DOHH2 (cell line): ENCODE measurements at regions not wholly inside any gene's neighbourhood (a gene's known extent, or its start where the extent isn't known, plus 50 kb on each side); places are given as distances from the start of the nearest gene placed in this dataset.

Experiments used
- H3F3A ChIP-seq: fragments of 200-600 bp; sonication (generic), shearing (Covaris generic); 2 replicates; pipeline ENCODE4 v1.6.0; 2016; ENCODE audit warnings: antibody characterized with exemption, mild to moderate bottlenecking; ENCODE audit not compliant: control insufficient read depth, insufficient read depth
- H3K27ac ChIP-seq: fragments of 200-600 bp; sonication (generic); 2 replicates; pipeline ENCODE4 v1.5.1; 2014; ENCODE audit warnings: low read depth, mild to moderate bottlenecking, low read length, moderate library complexity
- H3K27me3 ChIP-seq: fragments of 200-600 bp; sonication (generic); 2 replicates; pipeline ENCODE4 v1.6.1; 2014; ENCODE audit warnings: mild to moderate bottlenecking, low read length, mixed read lengths; ENCODE audit not compliant: control insufficient read depth
- H3K36me3 ChIP-seq: fragments of 200-600 bp; sonication (generic); 2 replicates; pipeline ENCODE4 v1.6.1; 2014; ENCODE audit warnings: mild to moderate bottlenecking, low read length, moderate library complexity, mixed read lengths; ENCODE audit not compliant: control insufficient read depth
- H3K4me1 ChIP-seq: fragments of 200-600 bp; sonication (generic); 2 replicates; pipeline ENCODE4 v1.6.1; 2014; ENCODE audit warnings: mild to moderate bottlenecking, low read length, mixed read lengths; ENCODE audit not compliant: control insufficient read depth
- H3K4me2 ChIP-seq: fragments of 200-600 bp; sonication (generic); 2 replicates; pipeline ENCODE4 v1.6.0; 2014; ENCODE audit warnings: mild to moderate bottlenecking, low read length, moderate library complexity
- H3K4me3 ChIP-seq: fragments of 200-600 bp; sonication (generic); 2 replicates; pipeline ENCODE4 v1.5.1; 2014; ENCODE audit warnings: mild to moderate bottlenecking, low read length, mixed read lengths
- H3K79me2 ChIP-seq: fragments of 200-600 bp; sonication (generic); 2 replicates; pipeline ENCODE4 v1.6.1; 2014; ENCODE audit warnings: mild to moderate bottlenecking, low read length, mixed read lengths; ENCODE audit not compliant: control insufficient read depth
- H3K9me2 ChIP-seq: fragments of 200-600 bp; sonication (generic); replicated peaks from 2 replicates; pipeline ENCODE4 v1.6.1; 2014; ENCODE audit warnings: mild to moderate bottlenecking, low read length, mixed read lengths; ENCODE audit not compliant: control insufficient read depth
- H3K9me3 ChIP-seq: fragments of 200-600 bp; sonication (generic); 2 replicates; pipeline ENCODE4 v1.6.1; 2014; ENCODE audit warnings: antibody characterized with exemption, low read length, mixed read lengths; ENCODE audit not compliant: control insufficient read depth, insufficient read depth
- H4K20me1 ChIP-seq: fragments of 200-600 bp; sonication (generic); 2 replicates; pipeline ENCODE4 v1.6.0; 2014; ENCODE audit warnings: low read depth, mild to moderate bottlenecking, antibody characterized with exemption, low read length, moderate library complexity; ENCODE audit not compliant: control insufficient read depth, insufficient read depth
- EZH2phosphoT487 ChIP-seq: fragments of 200-600 bp; sonication (generic); IDR thresholded peaks from 2 replicates; pipeline ENCODE4 v1.6.1; 2017; ENCODE audit warnings: borderline replicate concordance, mild to moderate bottlenecking, antibody characterized with exemption, low read length, moderate library complexity, mixed read lengths
- TF ChIP-seq, protein P1 (sequence below): fragments of 200-600 bp; sonication (generic); IDR thresholded peaks from one replicate; pipeline ENCODE4 v1.5.1; 2014; ENCODE audit warnings: antibody characterized with exemption, mild to moderate bottlenecking, low read depth, low read length; ENCODE audit not compliant: poor library complexity, severe bottlenecking

DNA sequence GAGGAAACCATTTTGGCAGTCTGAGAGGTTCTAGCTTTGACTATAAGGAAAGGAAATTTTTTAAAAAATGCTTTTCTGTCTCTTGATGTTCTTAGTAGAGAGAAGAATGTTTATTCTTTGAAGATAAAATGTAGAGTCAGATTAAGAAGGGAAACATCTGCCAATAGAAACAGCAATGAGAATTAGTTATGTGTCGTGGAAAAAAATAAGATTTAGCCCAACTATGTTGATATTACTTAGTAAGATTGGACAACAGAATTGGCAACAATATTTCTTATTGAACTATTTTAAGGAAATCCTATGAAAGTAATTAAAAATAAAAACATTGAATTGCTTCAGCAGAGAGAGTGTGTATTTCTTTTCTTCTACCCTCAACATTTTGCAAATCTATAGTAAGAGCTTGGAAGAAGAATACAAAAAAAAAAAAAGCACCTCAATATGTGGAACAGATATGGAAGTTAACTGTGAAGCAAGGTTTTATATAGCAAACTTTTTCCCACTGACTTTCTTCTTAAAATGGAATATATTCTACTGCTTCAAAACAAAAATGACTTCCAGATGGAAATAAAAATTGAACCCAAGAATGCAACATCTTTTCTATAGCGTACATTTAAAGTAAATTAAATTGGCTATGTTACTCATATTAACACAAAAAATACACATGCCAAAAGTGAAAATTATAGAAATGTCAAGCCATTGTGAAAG is 177.9 kb downstream of the FAM124B start:
- H3K4me2 ChIP-seq: no peak overlapping the region
- no peaks in the 10 kb centered on the region for H3K9me2 ChIP-seq
- no peak overlapping the region for H3K27ac ChIP-seq
- H3K27me3 ChIP-seq: no peaks in the 10 kb centered on the region
- no peaks in the 10 kb centered on the region for H3K4me1 ChIP-seq
- no peaks in the 10 kb centered on the region for H3K79me2 ChIP-seq
- H4K20me1 ChIP-seq: no peaks in the 10 kb centered on the region
- no peaks in the 10 kb centered on the region for H3K36me3 ChIP-seq
- TF ChIP-seq, protein P1, sequence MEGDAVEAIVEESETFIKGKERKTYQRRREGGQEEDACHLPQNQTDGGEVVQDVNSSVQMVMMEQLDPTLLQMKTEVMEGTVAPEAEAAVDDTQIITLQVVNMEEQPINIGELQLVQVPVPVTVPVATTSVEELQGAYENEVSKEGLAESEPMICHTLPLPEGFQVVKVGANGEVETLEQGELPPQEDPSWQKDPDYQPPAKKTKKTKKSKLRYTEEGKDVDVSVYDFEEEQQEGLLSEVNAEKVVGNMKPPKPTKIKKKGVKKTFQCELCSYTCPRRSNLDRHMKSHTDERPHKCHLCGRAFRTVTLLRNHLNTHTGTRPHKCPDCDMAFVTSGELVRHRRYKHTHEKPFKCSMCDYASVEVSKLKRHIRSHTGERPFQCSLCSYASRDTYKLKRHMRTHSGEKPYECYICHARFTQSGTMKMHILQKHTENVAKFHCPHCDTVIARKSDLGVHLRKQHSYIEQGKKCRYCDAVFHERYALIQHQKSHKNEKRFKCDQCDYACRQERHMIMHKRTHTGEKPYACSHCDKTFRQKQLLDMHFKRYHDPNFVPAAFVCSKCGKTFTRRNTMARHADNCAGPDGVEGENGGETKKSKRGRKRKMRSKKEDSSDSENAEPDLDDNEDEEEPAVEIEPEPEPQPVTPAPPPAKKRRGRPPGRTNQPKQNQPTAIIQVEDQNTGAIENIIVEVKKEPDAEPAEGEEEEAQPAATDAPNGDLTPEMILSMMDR: no peak
- no peak for TF ChIP-seq EZH2phosphoT487
- H3K9me3 ChIP-seq: no peaks in the 10 kb centered on the region
- no peaks in the 10 kb centered on the region for H3F3A ChIP-seq
- H3K4me3 ChIP-seq: no peak overlapping the region

DNA sequence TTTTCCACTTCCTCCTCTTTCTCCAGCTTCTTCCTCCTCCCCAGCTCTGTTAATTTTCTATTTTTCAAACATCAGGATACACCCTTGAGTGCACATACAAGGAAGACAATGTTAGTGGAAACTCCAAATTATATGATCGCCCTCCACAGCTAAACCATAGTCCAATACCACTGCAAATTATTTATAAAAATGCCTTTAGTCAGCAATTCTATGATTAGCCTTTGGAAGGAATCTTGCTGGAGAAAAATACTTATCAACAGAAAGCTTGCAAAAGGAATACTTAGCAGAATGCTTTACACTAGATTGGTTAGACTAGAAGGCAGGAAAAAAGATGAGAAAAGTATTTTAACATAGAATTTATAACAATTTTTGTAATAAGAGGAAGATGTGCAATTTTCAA is 178.9 kb downstream of the FAM124B start:
- H3K4me2 ChIP-seq: no peak overlapping the region
- H3K9me3 ChIP-seq: no peaks in the 10 kb centered on the region
- no peaks in the 10 kb centered on the region for H3K27me3 ChIP-seq
- H3K79me2 ChIP-seq: no peaks in the 10 kb centered on the region
- TF ChIP-seq EZH2phosphoT487: no peak
- TF ChIP-seq, protein P1: no peak
- H3K4me3 ChIP-seq: no peak overlapping the region
- no peak overlapping the region for H3K27ac ChIP-seq
- no peaks in the 10 kb centered on the region for H4K20me1 ChIP-seq
- no peaks in the 10 kb centered on the region for H3K4me1 ChIP-seq
- no peaks in the 10 kb centered on the region for H3K36me3 ChIP-seq
- H3K9me2 ChIP-seq: no peaks in the 10 kb centered on the region
- H3F3A ChIP-seq: no peaks in the 10 kb centered on the region

DNA sequence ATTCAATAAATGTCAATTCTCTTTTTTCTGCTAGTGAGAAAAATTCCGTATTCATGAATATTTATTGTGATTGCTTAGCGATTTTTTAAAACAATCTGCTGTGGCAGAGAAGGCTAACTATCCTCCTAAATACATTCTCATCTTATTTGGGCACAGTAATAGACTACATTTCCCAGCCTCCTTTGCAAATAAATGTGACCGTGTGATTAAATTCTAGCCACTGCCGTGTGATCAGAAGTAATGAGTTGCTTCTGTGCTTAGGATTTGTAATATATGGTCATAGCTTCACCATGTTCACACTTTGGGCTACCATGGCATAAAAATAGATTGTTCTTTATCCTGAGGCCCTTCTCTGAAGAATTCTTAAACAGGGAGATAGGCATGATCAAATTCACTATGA is 179.6 kb downstream of the FAM124B start:
- TF ChIP-seq EZH2phosphoT487: no peak
- TF ChIP-seq, protein P1: no peak
- Histone ChIP-seq H3K4me1 (no peaks in the 10 kb centered on the region), H3K4me2 (no peak overlapping the region), H4K20me1 (no peaks in the 10 kb centered on the region), H3K9me2 (no peaks in the 10 kb centered on the region), H3F3A (no peaks in the 10 kb centered on the region), H3K9me3 (no peaks in the 10 kb centered on the region), H3K27ac (no peak overlapping the region), H3K79me2 (no peaks in the 10 kb centered on the region), H3K36me3 (no peaks in the 10 kb centered on the region), H3K4me3 (no peak overlapping the region), H3K27me3 (no peaks in the 10 kb centered on the region)
